ENCODE measurements at regions not wholly inside any gene's neighbourhood (a gene's known extent, or its start where the extent isn't known, plus 50 kb on each side); places are given as distances from the start of the nearest gene placed in this dataset.
A peak's percentile ranks its signal among the peaks of the same experiment; 100 is the strongest.

GRCh38 chr1:8120693-8121260 is 94.7 kb upstream of the ERRFI1 start (continued):
- TF ChIP-seq, protein P1, sequence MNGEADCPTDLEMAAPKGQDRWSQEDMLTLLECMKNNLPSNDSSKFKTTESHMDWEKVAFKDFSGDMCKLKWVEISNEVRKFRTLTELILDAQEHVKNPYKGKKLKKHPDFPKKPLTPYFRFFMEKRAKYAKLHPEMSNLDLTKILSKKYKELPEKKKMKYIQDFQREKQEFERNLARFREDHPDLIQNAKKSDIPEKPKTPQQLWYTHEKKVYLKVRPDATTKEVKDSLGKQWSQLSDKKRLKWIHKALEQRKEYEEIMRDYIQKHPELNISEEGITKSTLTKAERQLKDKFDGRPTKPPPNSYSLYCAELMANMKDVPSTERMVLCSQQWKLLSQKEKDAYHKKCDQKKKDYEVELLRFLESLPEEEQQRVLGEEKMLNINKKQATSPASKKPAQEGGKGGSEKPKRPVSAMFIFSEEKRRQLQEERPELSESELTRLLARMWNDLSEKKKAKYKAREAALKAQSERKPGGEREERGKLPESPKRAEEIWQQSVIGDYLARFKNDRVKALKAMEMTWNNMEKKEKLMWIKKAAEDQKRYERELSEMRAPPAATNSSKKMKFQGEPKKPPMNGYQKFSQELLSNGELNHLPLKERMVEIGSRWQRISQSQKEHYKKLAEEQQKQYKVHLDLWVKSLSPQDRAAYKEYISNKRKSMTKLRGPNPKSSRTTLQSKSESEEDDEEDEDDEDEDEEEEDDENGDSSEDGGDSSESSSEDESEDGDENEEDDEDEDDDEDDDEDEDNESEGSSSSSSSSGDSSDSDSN (CRISPR knock-in tag; IDR thresholded peaks at IDR 0.05): no peak; the same call in 1 of the 2 replicates
- no peak for TF ChIP-seq NCOA5 (CRISPR knock-in tag; IDR thresholded peaks at IDR 0.05)
- no peak for TF ChIP-seq MTF1 (CRISPR knock-in tag; IDR thresholded peaks at IDR 0.05)
- TF ChIP-seq ZNF10 (CRISPR knock-in tag; IDR thresholded peaks at IDR 0.05; ENCODE audit: borderline replicate concordance, low read depth): no peak
- no peak for TF ChIP-seq CHCHD3 (CRISPR knock-in tag; IDR thresholded peaks at IDR 0.05)
- no peak for TF ChIP-seq ZBTB38 (CRISPR knock-in tag; IDR thresholded peaks at IDR 0.05)
- TF ChIP-seq, protein P2, sequence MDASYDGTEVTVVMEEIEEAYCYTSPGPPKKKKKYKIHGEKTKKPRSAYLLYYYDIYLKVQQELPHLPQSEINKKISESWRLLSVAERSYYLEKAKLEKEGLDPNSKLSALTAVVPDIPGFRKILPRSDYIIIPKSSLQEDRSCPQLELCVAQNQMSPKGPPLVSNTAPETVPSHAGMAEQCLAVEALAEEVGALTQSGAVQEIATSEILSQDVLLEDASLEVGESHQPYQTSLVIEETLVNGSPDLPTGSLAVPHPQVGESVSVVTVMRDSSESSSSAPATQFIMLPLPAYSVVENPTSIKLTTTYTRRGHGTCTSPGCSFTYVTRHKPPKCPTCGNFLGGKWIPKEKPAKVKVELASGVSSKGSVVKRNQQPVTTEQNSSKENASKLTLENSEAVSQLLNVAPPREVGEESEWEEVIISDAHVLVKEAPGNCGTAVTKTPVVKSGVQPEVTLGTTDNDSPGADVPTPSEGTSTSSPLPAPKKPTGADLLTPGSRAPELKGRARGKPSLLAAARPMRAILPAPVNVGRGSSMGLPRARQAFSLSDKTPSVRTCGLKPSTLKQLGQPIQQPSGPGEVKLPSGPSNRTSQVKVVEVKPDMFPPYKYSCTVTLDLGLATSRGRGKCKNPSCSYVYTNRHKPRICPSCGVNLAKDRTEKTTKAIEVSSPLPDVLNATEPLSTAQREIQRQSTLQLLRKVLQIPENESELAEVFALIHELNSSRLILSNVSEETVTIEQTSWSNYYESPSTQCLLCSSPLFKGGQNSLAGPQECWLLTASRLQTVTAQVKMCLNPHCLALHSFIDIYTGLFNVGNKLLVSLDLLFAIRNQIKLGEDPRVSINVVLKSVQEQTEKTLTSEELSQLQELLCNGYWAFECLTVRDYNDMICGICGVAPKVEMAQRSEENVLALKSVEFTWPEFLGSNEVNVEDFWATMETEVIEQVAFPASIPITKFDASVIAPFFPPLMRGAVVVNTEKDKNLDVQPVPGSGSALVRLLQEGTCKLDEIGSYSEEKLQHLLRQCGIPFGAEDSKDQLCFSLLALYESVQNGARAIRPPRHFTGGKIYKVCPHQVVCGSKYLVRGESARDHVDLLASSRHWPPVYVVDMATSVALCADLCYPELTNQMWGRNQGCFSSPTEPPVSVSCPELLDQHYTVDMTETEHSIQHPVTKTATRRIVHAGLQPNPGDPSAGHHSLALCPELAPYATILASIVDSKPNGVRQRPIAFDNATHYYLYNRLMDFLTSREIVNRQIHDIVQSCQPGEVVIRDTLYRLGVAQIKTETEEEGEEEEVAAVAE (CRISPR knock-in tag; IDR thresholded peaks at IDR 0.05; ENCODE audit: borderline replicate concordance): 0 out of 2 replicates have a peak, but pooled peaks have one; percentile 13
- TF ChIP-seq ZNF160 (CRISPR knock-in tag; IDR thresholded peaks at IDR 0.05): no peak
- TF ChIP-seq, protein P3, sequence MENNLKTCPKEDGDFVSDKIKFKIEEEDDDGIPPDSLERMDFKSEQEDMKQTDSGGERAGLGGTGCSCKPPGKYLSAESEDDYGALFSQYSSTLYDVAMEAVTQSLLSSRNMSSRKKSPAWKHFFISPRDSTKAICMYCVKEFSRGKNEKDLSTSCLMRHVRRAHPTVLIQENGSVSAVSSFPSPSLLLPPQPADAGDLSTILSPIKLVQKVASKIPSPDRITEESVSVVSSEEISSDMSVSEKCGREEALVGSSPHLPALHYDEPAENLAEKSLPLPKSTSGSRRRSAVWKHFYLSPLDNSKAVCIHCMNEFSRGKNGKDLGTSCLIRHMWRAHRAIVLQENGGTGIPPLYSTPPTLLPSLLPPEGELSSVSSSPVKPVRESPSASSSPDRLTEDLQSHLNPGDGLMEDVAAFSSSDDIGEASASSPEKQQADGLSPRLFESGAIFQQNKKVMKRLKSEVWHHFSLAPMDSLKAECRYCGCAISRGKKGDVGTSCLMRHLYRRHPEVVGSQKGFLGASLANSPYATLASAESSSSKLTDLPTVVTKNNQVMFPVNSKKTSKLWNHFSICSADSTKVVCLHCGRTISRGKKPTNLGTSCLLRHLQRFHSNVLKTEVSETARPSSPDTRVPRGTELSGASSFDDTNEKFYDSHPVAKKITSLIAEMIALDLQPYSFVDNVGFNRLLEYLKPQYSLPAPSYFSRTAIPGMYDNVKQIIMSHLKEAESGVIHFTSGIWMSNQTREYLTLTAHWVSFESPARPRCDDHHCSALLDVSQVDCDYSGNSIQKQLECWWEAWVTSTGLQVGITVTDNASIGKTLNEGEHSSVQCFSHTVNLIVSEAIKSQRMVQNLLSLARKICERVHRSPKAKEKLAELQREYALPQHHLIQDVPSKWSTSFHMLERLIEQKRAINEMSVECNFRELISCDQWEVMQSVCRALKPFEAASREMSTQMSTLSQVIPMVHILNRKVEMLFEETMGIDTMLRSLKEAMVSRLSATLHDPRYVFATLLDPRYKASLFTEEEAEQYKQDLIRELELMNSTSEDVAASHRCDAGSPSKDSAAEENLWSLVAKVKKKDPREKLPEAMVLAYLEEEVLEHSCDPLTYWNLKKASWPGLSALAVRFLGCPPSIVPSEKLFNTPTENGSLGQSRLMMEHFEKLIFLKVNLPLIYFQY (CRISPR knock-in tag; IDR thresholded peaks at IDR 0.05; ENCODE audit: borderline replicate concordance): no peak
- no peak for TF ChIP-seq GPBP1L1 (CRISPR knock-in tag; IDR thresholded peaks at IDR 0.05)
- TF ChIP-seq HNRNPUL1 (IDR thresholded peaks at IDR 0.05; ENCODE audit: low read depth, low read length): no peak
- no peak for TF ChIP-seq GTF2F1 (IDR thresholded peaks at IDR 0.05; ENCODE audit: low read length)
- no peak for TF ChIP-seq ZNF138 (CRISPR knock-in tag; IDR thresholded peaks at IDR 0.05; ENCODE audit: low read depth)
- no peak for TF ChIP-seq NFATC3 (CRISPR knock-in tag; IDR thresholded peaks at IDR 0.05)
- TF ChIP-seq NCOA1 (CRISPR knock-in tag; IDR thresholded peaks at IDR 0.05): peak; percentile 83
- TF ChIP-seq CBX5 (CRISPR knock-in tag; IDR thresholded peaks at IDR 0.05; ENCODE audit: borderline replicate concordance): no peak; the same call in 1 of the 2 replicates
- no peak for TF ChIP-seq ZKSCAN8 (CRISPR knock-in tag; IDR thresholded peaks at IDR 0.05; ENCODE audit: borderline replicate concordance)
- no peak; the same call in 1 of the 2 replicates for TF ChIP-seq PHF8 (CRISPR knock-in tag; IDR thresholded peaks at IDR 0.05)
- TF ChIP-seq NFE2L1 (CRISPR knock-in tag; IDR thresholded peaks at IDR 0.05; ENCODE audit: borderline replicate concordance): no peak
